Neuronal stem cell (in vitro differentiated cells): ENCODE measurements at regions not wholly inside any gene's neighbourhood (a gene's known extent, or its start where the extent isn't known, plus 50 kb on each side); places are given as distances from the start of the nearest gene placed in this dataset.
A peak's percentile ranks its signal among the peaks of the same experiment; 100 is the strongest.
"Not testable (repeated sequence)": the region's sequence is repeated elsewhere in the genome, so short reads cannot be mapped to it uniquely, and the experiment has no call there.

Experiments
- DNase-seq: peaks from one replicate; pipeline ENCODE4 v3.0.0-alpha.2; 2013; ENCODE audit warnings: low spot score
- H2AFZ ChIP-seq: one replicate; pipeline ENCODE4 v1.6.1; 2013; ENCODE audit warnings: mild to moderate bottlenecking, low read length, inconsistent platforms
- H2AK5ac ChIP-seq: 2 replicates; pipeline ENCODE4 v1.6.1; 2013; ENCODE audit warnings: low read depth, mild to moderate bottlenecking, inconsistent platforms, low read length, moderate library complexity, mixed read lengths
- H2BK120ac ChIP-seq: 2 replicates; pipeline ENCODE4 v1.6.1; 2013; ENCODE audit warnings: low read depth, mild to moderate bottlenecking, inconsistent platforms, low read length, moderate library complexity, mixed read lengths
- H2BK12ac ChIP-seq: one replicate; pipeline ENCODE4 v1.6.1; 2013; ENCODE audit warnings: low read length, inconsistent platforms
- H2BK15ac ChIP-seq: 2 replicates; pipeline ENCODE4 v1.6.1; 2013; ENCODE audit warnings: mild to moderate bottlenecking, low read length, inconsistent platforms, mixed read lengths
- H2BK5ac ChIP-seq: one replicate; pipeline ENCODE4 v1.6.1; 2013; ENCODE audit warnings: inconsistent platforms, mild to moderate bottlenecking, low read length, moderate library complexity
- H3K14ac ChIP-seq: one replicate; pipeline ENCODE4 v1.6.1; 2013; ENCODE audit warnings: low read length, inconsistent platforms
- H3K18ac ChIP-seq: 2 replicates; pipeline ENCODE4 v1.6.1; 2013; ENCODE audit warnings: low read length, inconsistent platforms
- H3K23ac ChIP-seq: 2 replicates; pipeline ENCODE4 v1.6.1; 2013; ENCODE audit warnings: low read depth, mild to moderate bottlenecking, mixed read lengths, low read length, inconsistent platforms; ENCODE audit not compliant: poor library complexity
- H3K27ac ChIP-seq: replicated peaks from 3 replicates; pipeline ENCODE4 v1.5.1; 2013; ENCODE audit warnings: low read length, inconsistent platforms
- H3K27me3 ChIP-seq, 3 experiments: 2 replicates each; pipeline ENCODE4 v1.6.1; 2013; ENCODE audit warnings: low read length in 3 of 3, mild to moderate bottlenecking in 2 of 3, inconsistent platforms in 1 of 3, low read depth in 1 of 3, mixed read lengths in 1 of 3, moderate library complexity in 1 of 3; ENCODE audit not compliant: control insufficient read depth in 3 of 3, insufficient read depth in 3 of 3
- H3K36me3 ChIP-seq, 2 donors: replicated peaks in 1 of 2; 2 replicates each; pipeline ENCODE4 v1.6.1; 2013; ENCODE audit warnings: low read length in 2 of 2; ENCODE audit not compliant: control insufficient read depth in 2 of 2, insufficient read depth in 2 of 2
- H3K4ac ChIP-seq: 2 replicates; pipeline ENCODE4 v1.6.1; 2013; ENCODE audit warnings: inconsistent platforms, mild to moderate bottlenecking, low read length, moderate library complexity
- H3K4me1 ChIP-seq, 2 donors: 1 replicate in 1 of 2; 2 replicates in 1 of 2; pipeline ENCODE4 v1.6.1; 2013; ENCODE audit warnings: low read length in 2 of 2, low read depth in 1 of 2; ENCODE audit not compliant: control insufficient read depth in 2 of 2, insufficient read depth in 1 of 2
- H3K4me2 ChIP-seq: one replicate; pipeline ENCODE4 v1.6.1; 2013; ENCODE audit warnings: mild to moderate bottlenecking, low read length, inconsistent platforms; ENCODE audit not compliant: insufficient read depth, poor library complexity, severe bottlenecking
- H3K4me3 ChIP-seq, 2 donors: 2 replicates each; pipeline ENCODE4 v1.5.1; 2013; ENCODE audit warnings: low read length in 2 of 2, mild to moderate bottlenecking in 2 of 2, inconsistent platforms in 1 of 2, moderate library complexity in 1 of 2
- H3K79me1 ChIP-seq: one replicate; pipeline ENCODE4 v1.6.1; 2013; ENCODE audit warnings: low read depth, mild to moderate bottlenecking, inconsistent platforms, low read length, moderate library complexity
- H3K9ac ChIP-seq: one replicate; pipeline ENCODE4 v1.6.1; 2013; ENCODE audit warnings: mild to moderate bottlenecking, low read depth, low read length, inconsistent platforms; ENCODE audit not compliant: poor library complexity
- H3K9me3 ChIP-seq, 2 donors: replicated peaks in 1 of 2; 2 replicates each; pipeline versions ENCODE3 to v1.6.1; 2013; ENCODE audit warnings: low read length in 2 of 2, mild to moderate bottlenecking in 2 of 2, inconsistent platforms in 1 of 2, low read depth in 1 of 2, mixed read lengths in 1 of 2, moderate library complexity in 1 of 2; ENCODE audit not compliant: control insufficient read depth in 2 of 2, insufficient read depth in 1 of 2
- H4K8ac ChIP-seq: one replicate; pipeline ENCODE4 v1.6.1; 2013; ENCODE audit warnings: low read depth, mild to moderate bottlenecking, inconsistent platforms, low read length, moderate library complexity
- H4K91ac ChIP-seq: one replicate; pipeline ENCODE4 v1.6.1; 2013; ENCODE audit warnings: low read length, low read depth, mild to moderate bottlenecking, inconsistent platforms; ENCODE audit not compliant: poor library complexity
- WGBS, 2 donors: extraction: QIAGEN DNeasy Blood & Tissue Kit; methylation state at CpG; one replicate each; pipeline ENCODE4 v1.1.7; 2013; ENCODE audit warnings: missing lambda C conversion rate in 2 of 2, mixed read lengths in 1 of 2; ENCODE audit not compliant: insufficient read length in 2 of 2, insufficient replicate concordance in 1 of 2; ENCODE audit errors: extremely low coverage in 2 of 2; 5-methylcytosine and 5-hydroxymethylcytosine counted together

DNA sequence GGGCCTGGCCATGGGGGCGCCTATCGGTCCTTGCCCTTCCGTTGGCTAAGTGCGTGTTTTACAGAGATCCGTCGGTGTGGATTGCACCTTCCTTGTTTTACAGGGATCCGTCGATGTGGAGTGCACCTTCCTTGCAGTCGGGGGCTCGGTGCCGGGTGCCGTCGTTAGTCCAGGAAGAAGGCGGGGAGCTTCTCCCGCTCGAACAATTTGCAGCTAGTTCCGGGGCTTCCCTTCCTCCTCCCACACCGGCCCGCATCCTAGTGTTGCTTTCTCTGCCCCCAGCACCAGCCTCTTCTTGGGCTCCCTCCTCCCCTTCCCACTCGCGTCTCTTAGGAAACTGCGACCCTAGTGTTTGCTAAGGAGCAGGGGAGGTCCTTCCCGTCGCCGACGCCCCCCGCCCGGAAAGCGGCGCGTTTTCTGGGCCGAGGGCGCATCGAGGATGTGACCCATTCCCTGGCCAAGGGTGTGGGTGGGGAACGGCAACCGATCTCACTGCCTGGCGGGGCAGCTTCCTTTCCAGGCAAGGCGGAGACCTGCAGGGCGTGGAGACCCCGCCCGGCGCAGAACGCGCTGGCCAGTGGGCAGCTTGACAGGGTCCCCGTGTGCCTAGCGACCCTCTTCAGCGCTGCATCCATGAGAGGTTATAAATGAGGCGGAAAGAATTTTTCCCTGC is 75.7 kb upstream of the ZNF91 start:
- Histone ChIP-seq H2BK12ac (no peak overlapping the region), H3K4me3 (peak overlapping the region in 1 of 2 donors; percentile 61)
- WGBS, 2 donors: no CpG with 5 or more reads among the region's 48 CpGs

DNA sequence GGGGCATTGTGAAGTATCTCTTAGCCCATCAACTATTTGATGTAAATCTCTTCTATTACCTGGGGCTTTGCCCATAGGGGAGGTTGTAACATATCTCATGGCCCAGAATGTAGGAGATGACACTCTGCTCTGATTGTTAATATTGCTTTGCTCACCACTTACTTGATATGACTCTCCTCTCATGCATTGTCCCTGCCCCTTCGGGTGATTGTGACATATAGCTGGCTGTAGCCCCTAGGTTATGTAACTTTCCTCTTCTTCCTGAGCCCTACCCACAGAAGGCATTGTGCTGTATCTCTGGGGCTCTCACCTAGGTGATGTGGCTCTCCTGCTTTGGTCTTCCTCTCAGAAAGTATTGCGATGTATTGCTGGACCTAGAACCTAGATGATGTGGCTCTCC is 69.1 kb upstream of the ZNF91 start:
- H3K4me1 ChIP-seq, H3K18ac ChIP-seq, H2BK120ac ChIP-seq, H3K79me1 ChIP-seq, H4K8ac ChIP-seq, H3K36me3 ChIP-seq, H3K4me3 ChIP-seq, H3K9ac ChIP-seq, H4K91ac ChIP-seq, H2BK12ac ChIP-seq, H3K27me3 ChIP-seq, H2AFZ ChIP-seq, H2BK15ac ChIP-seq, H2BK5ac ChIP-seq, DNase-seq, H3K27ac ChIP-seq, H3K23ac ChIP-seq, H3K4ac ChIP-seq, H2AK5ac ChIP-seq, H3K4me2 ChIP-seq, H3K14ac ChIP-seq: not testable (repeated sequence)
- no CpG with 5 or more reads among the region's 2 CpGs for WGBS, 2 donors
- H3K9me3 ChIP-seq: peaks cover 0 to 19% of the 10 kb centered on the region in 2 donors

More for the DNA sequence above, 75.7 kb upstream of the ZNF91 start:
- H3K4ac ChIP-seq: no peak overlapping the region
- no peak overlapping the region for H3K27ac ChIP-seq
- H3K27me3 ChIP-seq: no peaks in the 10 kb centered on the region
- no peak overlapping the region for H3K18ac ChIP-seq
- no peak for DNase-seq
- H4K91ac ChIP-seq: no peak overlapping the region
- peaks cover 2% of the 10 kb centered on the region for H3K79me1 ChIP-seq
- H2BK15ac ChIP-seq: no peak overlapping the region
- no peak overlapping the region for H4K8ac ChIP-seq
- H2AK5ac ChIP-seq: no peak overlapping the region
- H2AFZ ChIP-seq: no peak overlapping the region
- no peak overlapping the region for H3K4me2 ChIP-seq
- no peaks in the 10 kb centered on the region for H3K4me1 ChIP-seq
- peaks cover 0 to 19% of the 10 kb centered on the region in 2 donors for H3K9me3 ChIP-seq
- peak overlapping the region; percentile 4 for H3K9ac ChIP-seq
- H2BK5ac ChIP-seq: peak overlapping the region; percentile 53
- H3K36me3 ChIP-seq: no peaks in the 10 kb centered on the region
- peak overlapping the region; percentile 82 for H3K14ac ChIP-seq
- no peak overlapping the region for H2BK120ac ChIP-seq
- no peak overlapping the region for H3K23ac ChIP-seq

GRCh38 chr19:23461120-23461519 is 65.8 kb upstream of the ZNF91 start:
- H3K14ac ChIP-seq: no peak overlapping the region
- no peaks in the 10 kb centered on the region for H3K36me3 ChIP-seq
- no peak overlapping the region for H2AFZ ChIP-seq
- no peak overlapping the region for H2BK5ac ChIP-seq
- H3K27ac ChIP-seq: no peak overlapping the region
- no peak overlapping the region for H3K9ac ChIP-seq
- no peak overlapping the region for H3K4ac ChIP-seq
- WGBS, 2 donors: no CpG with 5 or more reads among the region's 2 CpGs
- no peak overlapping the region for H2BK15ac ChIP-seq
- no peak overlapping the region for H4K91ac ChIP-seq
- H3K18ac ChIP-seq: no peak overlapping the region
- H3K4me2 ChIP-seq: no peak overlapping the region
- H4K8ac ChIP-seq: no peak overlapping the region
- no peak overlapping the region for H3K23ac ChIP-seq
- DNase-seq: no peak
- no peaks in the 10 kb centered on the region for H3K4me1 ChIP-seq
- no peak overlapping the region for H2BK120ac ChIP-seq
- H3K79me1 ChIP-seq: no peaks in the 10 kb centered on the region
- no peak overlapping the region for H3K4me3 ChIP-seq
- H3K9me3 ChIP-seq: peaks cover 0 to 20% of the 10 kb centered on the region in 2 donors
- H2AK5ac ChIP-seq: no peak overlapping the region
- no peak overlapping the region for H2BK12ac ChIP-seq
- H3K27me3 ChIP-seq: no peaks in the 10 kb centered on the region

DNA sequence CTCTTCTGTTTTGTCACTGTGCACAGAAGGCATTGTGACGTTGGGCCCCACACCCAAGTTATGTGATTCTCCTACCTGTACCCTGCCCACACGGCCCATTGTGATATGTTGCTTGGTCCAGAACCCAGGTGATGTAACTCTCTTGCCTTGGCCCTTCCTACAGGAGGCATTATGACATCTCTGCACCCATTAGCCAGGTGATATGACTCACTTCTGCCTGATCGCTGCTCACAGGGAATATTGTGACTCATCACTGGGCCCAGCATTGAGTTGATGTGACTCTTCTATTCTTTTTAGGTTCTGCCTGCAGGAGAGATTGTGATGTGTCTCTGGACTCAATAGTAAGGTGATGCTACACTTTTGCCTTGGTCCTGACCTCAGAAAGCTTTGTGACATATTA is 65.4 kb upstream of the ZNF91 start:
- Histone ChIP-seq H3K4me3 (no peak overlapping the region), H2BK12ac (no peak overlapping the region), H3K9me3 (peaks cover 0 to 17% of the 10 kb centered on the region in 2 donors), H3K18ac (no peak overlapping the region), H2BK120ac (no peak overlapping the region), H3K4me1 (no peaks in the 10 kb centered on the region), H3K23ac (no peak overlapping the region), H3K4ac (no peak overlapping the region), H2AK5ac (no peak overlapping the region), H3K9ac (no peak overlapping the region), H2BK15ac (no peak overlapping the region), H4K91ac (no peak overlapping the region), H3K27ac (no peak overlapping the region), H3K14ac (no peak overlapping the region), H3K36me3 (no peaks in the 10 kb centered on the region), H4K8ac (no peak overlapping the region), H3K27me3 (no peaks in the 10 kb centered on the region), H2BK5ac (no peak overlapping the region), H3K79me1 (no peaks in the 10 kb centered on the region), H3K4me2 (no peak overlapping the region), H2AFZ (no peak overlapping the region)
- no CpG with 5 or more reads among the region's 3 CpGs for WGBS, 2 donors
- no peak for DNase-seq
